SJSA1 (cell line): ENCODE measurements at regions not wholly inside any gene's neighbourhood (a gene's known extent, or its start where the extent isn't known, plus 50 kb on each side); places are given as distances from the start of the nearest gene placed in this dataset.
A peak's percentile ranks its signal among the peaks of the same experiment; 100 is the strongest.

Experiments
- DNase-seq, 2 experiments: peaks; one replicate each; pipeline ENCODE4 v3.0.0-alpha.2; 2015 to 2020; ENCODE audit warnings: low spot score in 2 of 2, low read depth in 1 of 2
- H3K27ac ChIP-seq: fragments of 250-450 bp; sonication (Bioruptor Pico); 2 replicates; pipeline ENCODE4 v1.5.1; 2020; ENCODE audit warnings: mild to moderate bottlenecking, moderate library complexity
- H3K27me3 ChIP-seq: fragments of 250-450 bp; sonication (Bioruptor Pico); replicated peaks from 2 replicates; pipeline ENCODE4 v1.5.1; 2020; ENCODE audit warnings: mild to moderate bottlenecking, moderate library complexity
- H3K36me3 ChIP-seq: fragments of 250-450 bp; sonication (Bioruptor Pico); 2 replicates; pipeline ENCODE4 v1.5.1; 2020; ENCODE audit warnings: mild to moderate bottlenecking
- H3K4me1 ChIP-seq: fragments of 250-450 bp; sonication (Bioruptor Pico); replicated peaks from 2 replicates; pipeline ENCODE4 v1.6.1; 2021; ENCODE audit warnings: mild to moderate bottlenecking
- H3K4me3 ChIP-seq: fragments of 250-450 bp; sonication (Bioruptor Pico); 2 replicates; pipeline ENCODE4 v1.5.1; 2020; ENCODE audit warnings: mild to moderate bottlenecking
- H3K9me3 ChIP-seq: fragments of 250-450 bp; sonication (Bioruptor Pico); replicated peaks from 2 replicates; pipeline ENCODE4 v1.5.1; 2020; ENCODE audit warnings: mild to moderate bottlenecking

DNA sequence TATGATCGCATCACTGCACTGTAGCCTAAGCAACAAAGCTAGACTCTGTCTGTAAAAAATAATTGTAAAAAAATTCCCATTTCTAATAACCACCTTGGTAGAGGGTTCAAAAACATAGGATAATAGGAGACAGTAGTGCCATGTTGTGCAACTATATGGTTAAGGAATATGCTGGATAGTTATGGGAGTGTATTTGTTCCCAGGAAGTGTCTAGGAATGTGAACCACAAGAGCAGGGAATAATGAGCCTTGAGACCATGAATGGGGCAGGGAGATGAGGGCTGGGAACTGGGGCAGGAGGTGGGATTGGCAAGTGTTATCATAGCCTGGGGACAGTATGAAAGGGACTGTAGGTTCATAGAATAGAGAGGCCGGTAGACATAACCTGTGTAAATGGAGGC is 50.4 kb downstream of the RUSC2 start:
- Histone ChIP-seq H3K36me3 (0 out of 2 replicates have a peak, but pooled peaks cover 2% of the 10 kb centered on the region), H3K4me3 (no peak overlapping the region), H3K27ac (no peak overlapping the region), H3K4me1 (peaks cover 22% of the 10 kb centered on the region), H3K9me3 (no peaks in the 10 kb centered on the region), H3K27me3 (no peaks in the 10 kb centered on the region)
- no peak for DNase-seq

DNA sequence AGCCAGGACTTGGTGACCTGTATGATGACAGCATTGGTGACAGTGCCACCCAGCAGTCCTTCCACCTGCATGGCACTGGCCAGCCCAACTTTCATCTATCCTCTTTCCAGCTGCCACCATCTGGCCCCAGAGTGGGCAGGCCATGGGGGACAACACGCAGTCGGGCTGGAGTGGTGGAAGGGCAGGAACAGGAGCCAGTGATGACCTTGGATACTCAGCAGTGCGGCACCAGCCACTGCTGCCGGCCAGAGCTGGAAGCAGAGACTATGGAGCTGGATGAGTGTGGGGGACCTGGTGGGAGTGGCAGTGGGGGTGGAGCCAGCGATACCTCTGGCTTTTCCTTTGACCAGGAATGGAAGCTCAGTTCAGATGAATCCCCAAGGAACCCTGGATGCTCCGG is 56.9 kb downstream of the RUSC2 start:
- H3K27me3 ChIP-seq = no peaks in the 10 kb centered on the region
- DNase-seq = no peak
- no peaks in the 10 kb centered on the region for H3K4me1 ChIP-seq
- no peak overlapping the region for H3K27ac ChIP-seq
- peaks cover 11% of the 10 kb centered on the region for H3K36me3 ChIP-seq
- no peak overlapping the region for H3K4me3 ChIP-seq
- H3K9me3 ChIP-seq = no peaks in the 10 kb centered on the region

DNA sequence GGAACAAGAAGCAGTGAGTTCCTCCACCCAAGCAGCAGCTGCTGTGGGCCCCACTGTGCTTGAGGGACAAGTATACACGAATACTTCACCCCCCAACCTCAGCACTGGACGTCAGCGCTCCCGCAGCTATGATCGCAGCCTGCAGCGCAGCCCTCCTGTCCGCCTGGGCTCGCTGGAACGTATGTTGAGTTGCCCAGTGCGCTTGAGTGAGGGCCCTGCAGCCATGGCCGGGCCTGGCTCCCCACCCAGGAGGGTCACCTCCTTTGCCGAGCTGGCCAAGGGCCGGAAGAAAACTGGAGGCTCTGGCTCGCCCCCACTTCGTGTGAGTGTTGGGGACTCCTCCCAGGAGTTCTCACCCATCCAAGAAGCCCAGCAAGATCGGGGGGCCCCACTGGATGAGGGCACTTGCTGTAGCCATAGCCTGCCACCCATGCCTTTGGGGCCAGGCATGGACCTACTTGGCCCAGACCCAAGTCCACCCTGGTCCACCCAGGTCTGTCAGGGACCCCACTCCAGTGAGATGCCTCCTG is 57.1 kb upstream of the TESK1 start:
- Histone ChIP-seq H3K27ac (no peak overlapping the region), H3K27me3 (no peaks in the 10 kb centered on the region), H3K36me3 (peaks cover 11% of the 10 kb centered on the region), H3K4me3 (no peak overlapping the region), H3K4me1 (peaks cover 2% of the 10 kb centered on the region; the same call in 1 of the 2 replicates), H3K9me3 (no peaks in the 10 kb centered on the region)
- DNase-seq = no peak

DNA sequence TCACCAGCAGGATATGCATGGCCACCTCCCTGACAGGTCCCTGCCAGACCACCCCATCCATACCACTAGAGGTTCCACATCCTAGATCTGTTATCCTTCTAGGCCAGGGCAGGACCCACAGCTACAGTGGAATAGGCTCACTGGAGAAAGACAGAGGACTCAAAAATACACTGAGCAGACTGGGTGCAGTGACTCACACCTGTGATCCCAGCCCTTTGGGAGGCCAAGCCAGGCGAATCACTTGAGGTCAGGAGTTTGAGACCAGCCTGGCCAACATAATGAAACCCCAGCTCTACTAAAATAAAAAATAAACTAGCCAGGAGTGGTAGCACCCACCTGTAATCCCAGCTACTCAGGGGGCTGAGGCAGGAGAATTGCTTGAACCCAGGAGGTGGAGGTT is 56.5 kb upstream of the TESK1 start:
- Histone ChIP-seq H3K27ac (no peak overlapping the region), H3K27me3 (no peaks in the 10 kb centered on the region), H3K4me3 (no peak overlapping the region), H3K9me3 (no peaks in the 10 kb centered on the region), H3K36me3 (peaks cover 11% of the 10 kb centered on the region), H3K4me1 (peaks cover 8% of the 10 kb centered on the region)
- DNase-seq = no peak

DNA sequence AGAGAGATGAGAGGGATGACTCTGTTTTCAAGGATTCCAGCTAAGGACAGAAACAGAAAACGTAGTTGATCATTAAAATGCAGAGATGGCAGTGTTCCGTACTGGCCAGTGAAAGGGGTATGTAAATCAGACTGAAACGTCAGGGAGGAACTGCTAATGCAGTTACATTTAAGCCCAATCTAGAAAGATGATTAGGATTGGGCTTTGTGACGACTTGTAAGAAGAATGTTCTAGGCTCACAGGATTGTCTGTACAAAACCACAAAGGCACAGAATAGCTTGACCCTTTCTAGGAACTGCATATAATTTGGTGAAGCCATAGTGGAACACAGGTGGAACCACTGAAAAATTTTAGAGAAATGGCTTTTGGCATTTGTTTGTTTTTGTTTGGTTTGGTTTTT is 55.6 kb upstream of the TESK1 start:
- DNase-seq = no peak

DNA sequence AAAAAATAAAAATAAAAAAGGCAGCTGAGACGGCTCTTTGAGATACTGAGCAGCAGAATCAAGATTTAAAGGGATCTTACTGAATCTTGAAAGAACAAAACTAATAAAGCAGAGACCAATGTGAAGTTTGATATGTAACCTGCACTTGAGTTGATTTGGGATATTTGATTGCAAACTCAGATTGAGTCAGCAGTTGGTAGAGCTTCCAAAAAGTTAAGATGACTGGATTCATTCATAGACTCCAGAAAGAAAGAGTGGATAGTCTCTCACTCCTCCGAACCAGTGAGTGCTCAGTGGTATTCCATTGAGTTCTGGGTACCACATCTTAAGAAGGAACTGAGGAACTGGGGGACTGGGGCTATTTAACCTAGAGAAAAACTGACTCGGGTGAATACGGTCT is 52.7 kb upstream of the TESK1 start:
- Histone ChIP-seq H3K27ac (no peak overlapping the region), H3K36me3 (peaks cover 46% of the 10 kb centered on the region), H3K9me3 (no peaks in the 10 kb centered on the region), H3K4me3 (no peak overlapping the region), H3K4me1 (peaks cover 10% of the 10 kb centered on the region), H3K27me3 (no peaks in the 10 kb centered on the region)
- DNase-seq = no peak

More for the DNA sequence above, 55.6 kb upstream of the TESK1 start:
- H3K36me3 ChIP-seq = peaks cover 18% of the 10 kb centered on the region
- H3K9me3 ChIP-seq = no peaks in the 10 kb centered on the region
- peaks cover 10% of the 10 kb centered on the region for H3K4me1 ChIP-seq
- H3K27me3 ChIP-seq = no peaks in the 10 kb centered on the region
- H3K27ac ChIP-seq = no peak overlapping the region
- no peak overlapping the region for H3K4me3 ChIP-seq

DNA sequence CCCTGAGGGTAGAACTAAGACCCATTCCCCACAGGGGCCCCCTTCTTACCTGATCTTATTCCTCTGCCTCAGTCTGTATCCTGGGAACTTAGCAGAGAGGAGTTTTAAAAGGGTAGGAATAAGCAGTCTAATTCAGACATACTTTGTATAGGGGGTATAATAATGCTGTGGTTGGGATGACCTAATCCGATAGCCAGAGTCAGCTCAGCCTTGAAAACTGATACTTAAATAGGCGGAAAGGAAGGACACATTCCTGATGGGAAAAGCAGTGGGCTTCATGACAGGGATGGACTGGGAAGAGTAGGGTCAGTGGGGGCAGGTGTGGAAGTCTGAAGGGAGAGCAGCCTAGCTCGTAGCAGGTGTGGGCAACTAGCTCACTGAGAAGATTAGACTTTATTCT is 52.2 kb upstream of the TESK1 start:
- DNase-seq = no peak
- Histone ChIP-seq H3K36me3 (peaks cover 49% of the 10 kb centered on the region), H3K27ac (no peak overlapping the region), H3K27me3 (no peaks in the 10 kb centered on the region), H3K4me3 (no peak overlapping the region), H3K9me3 (no peaks in the 10 kb centered on the region), H3K4me1 (peaks cover 10% of the 10 kb centered on the region)

DNA sequence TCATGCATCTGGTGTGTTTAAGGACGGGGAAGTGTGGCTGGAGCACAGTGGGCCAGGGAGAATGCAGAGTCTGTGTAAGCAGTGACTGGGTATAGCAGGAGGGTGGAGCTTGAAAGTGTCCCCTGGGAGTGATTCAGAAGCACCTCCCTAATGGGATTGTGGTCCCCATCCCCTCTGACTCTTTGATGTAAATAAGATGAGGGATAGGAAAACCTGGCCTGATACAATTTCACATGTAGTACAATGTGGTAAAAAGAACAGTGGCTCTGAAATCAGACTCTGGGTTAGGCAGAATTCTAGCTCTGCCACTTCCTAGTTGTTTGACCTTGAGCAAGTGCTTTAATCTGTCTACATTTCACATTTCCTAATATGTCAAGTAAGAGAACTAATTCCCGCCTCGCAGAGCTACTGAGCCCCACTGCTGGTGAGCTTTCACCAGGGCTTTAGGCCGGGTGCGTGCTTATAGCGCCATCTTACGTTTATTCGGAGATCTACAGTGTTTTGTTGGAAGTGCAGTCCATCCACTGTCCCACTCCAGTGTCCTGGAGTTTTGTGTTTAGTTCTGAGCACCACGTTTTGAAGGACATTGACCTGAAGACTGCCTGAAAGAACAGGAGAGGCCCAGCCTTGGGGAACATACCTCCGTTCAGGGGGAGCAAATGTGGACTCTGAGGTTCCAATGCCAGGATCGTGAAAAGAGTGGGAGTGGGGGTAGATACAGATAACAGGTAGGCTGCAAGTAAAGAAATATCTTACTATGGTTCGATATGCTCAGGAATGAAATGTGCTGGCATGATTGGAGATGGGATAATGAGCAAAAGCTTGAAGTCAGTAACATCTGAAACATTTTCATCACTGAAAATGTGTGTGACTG is 51.2 kb upstream of the TESK1 start:
- no peak overlapping the region for H3K27ac ChIP-seq
- peaks cover 46% of the 10 kb centered on the region for H3K36me3 ChIP-seq
- DNase-seq = peak; percentile 45 to 60
- H3K9me3 ChIP-seq = no peaks in the 10 kb centered on the region
- H3K4me1 ChIP-seq = peaks cover 10% of the 10 kb centered on the region
- H3K27me3 ChIP-seq = no peaks in the 10 kb centered on the region
- H3K4me3 ChIP-seq = no peak overlapping the region

DNA sequence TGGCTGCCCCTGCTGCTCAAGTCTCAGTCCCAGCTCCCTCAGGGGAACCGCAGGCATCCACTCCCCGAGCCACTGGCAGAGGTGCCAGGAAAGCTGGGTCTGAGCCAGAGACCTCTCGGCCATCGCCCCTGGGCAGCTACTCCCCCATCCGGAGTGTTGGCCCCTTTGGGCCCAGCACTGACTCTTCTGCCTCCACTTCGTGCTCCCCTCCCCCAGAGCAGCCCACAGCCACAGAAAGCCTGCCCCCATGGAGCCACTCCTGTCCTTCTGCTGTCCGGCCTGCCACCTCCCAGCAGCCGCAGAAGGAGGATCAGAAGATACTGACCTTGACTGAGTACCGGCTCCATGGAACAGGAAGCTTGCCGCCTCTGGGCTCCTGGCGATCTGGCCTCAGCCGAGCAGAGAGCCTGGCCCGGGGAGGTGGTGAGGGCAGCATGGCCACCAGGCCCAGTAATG is 49.8 kb upstream of the TESK1 start:
- H3K4me1 ChIP-seq = peaks cover 10% of the 10 kb centered on the region
- no peak for DNase-seq
- no peak overlapping the region for H3K4me3 ChIP-seq
- no peak overlapping the region for H3K27ac ChIP-seq
- peaks cover 46% of the 10 kb centered on the region for H3K36me3 ChIP-seq
- no peaks in the 10 kb centered on the region for H3K9me3 ChIP-seq
- H3K27me3 ChIP-seq = no peaks in the 10 kb centered on the region
